Astrocyte of the spinal cord (primary cell): ENCODE measurements at regions not wholly inside any gene's neighbourhood (a gene's known extent, or its start where the extent isn't known, plus 50 kb on each side); places are given as distances from the start of the nearest gene placed in this dataset.
"Not testable (repeated sequence)": the region's sequence is repeated elsewhere in the genome, so short reads cannot be mapped to it uniquely, and the experiment has no call there.

Source experiments
- DNase-seq: peaks from one replicate; pipeline ENCODE4 v3.0.0; 2011; ENCODE audit warnings: low read depth, low spot score
- H3K4me3 ChIP-seq: 2 replicates; pipeline ENCODE4 v1.5.1; 2011; ENCODE audit warnings: low read depth, mild to moderate bottlenecking, low read length, moderate library complexity
- CTCF ChIP-seq: IDR thresholded peaks from 2 replicates; pipeline ENCODE4 v1.5.1; 2012; ENCODE audit warnings: low read depth, mild to moderate bottlenecking, low read length, inconsistent platforms
- in situ Hi-C: cut with HindIII; loops from 2 replicates; pipeline ENCODE4 v1.10.0; 2017; ENCODE audit warnings: low sequenced_read_pairs

- in situ Hi-C loops, result no loop called here
- no peak overlapping the region for H3K4me3 ChIP-seq
- DNase-seq, result no peak
- no peak for TF ChIP-seq CTCF
Observed at GRCh38 chr4:17029432-17029831, 131.0 kb upstream of the LDB2 start.

GRCh38 chr4:17027495-17027894 lies 129.1 kb upstream of the LDB2 start:
- no peak for TF ChIP-seq CTCF
- no peak overlapping the region for H3K4me3 ChIP-seq
- in situ Hi-C loops, result no loop called here
- DNase-seq, result peak; percentile 97

- no peak for DNase-seq
- no peak overlapping the region for H3K4me3 ChIP-seq
- in situ Hi-C loops, result no loop called here
- TF ChIP-seq CTCF, result no peak
Observed at GRCh38 chr4:17024425-17024824, 126.0 kb upstream of the LDB2 start.

- TF ChIP-seq CTCF, result no peak
- H3K4me3 ChIP-seq, result no peak overlapping the region
- in situ Hi-C loops, result no loop called here
- no peak for DNase-seq
Observed at GRCh38 chr4:17020901-17021300, 122.5 kb upstream of the LDB2 start.

- no peak for DNase-seq
- in situ Hi-C loops, result no loop called here
- no peak overlapping the region for H3K4me3 ChIP-seq
- no peak for TF ChIP-seq CTCF
Observed at GRCh38 chr4:17020451-17020850, 122.0 kb upstream of the LDB2 start.

GRCh38 chr4:17018621-17019020 lies 120.2 kb upstream of the LDB2 start:
- DNase-seq, H3K4me3 ChIP-seq, in situ Hi-C loops: not testable (repeated sequence)

GRCh38 chr4:17018013-17018412 lies 119.6 kb upstream of the LDB2 start:
- in situ Hi-C loops, result no loop called here
- no peak overlapping the region for H3K4me3 ChIP-seq
- no peak for TF ChIP-seq CTCF
- DNase-seq, result no peak
